Hematopoietic multipotent progenitor cell treated with erythropoietin and hydrocortisone succinate and interleukin-3 and kit ligand, for 15 days (in vitro differentiated cells): ENCODE measurements at regions not wholly inside any gene's neighbourhood (a gene's known extent, or its start where the extent isn't known, plus 50 kb on each side); places are given as distances from the start of the nearest gene placed in this dataset.

ENCODE experiments used
- DNase-seq: peaks from one replicate; pipeline ENCODE4 v3.0.0-alpha.2; 2015; ENCODE audit warnings: low spot score

- no peak for DNase-seq
Measured at GRCh38 chr9:126017758-126018157, 270.6 kb downstream of the PBX3 start.

GRCh38 chr9:126020836-126021235, 273.7 kb downstream of the PBX3 start:
- DNase-seq, result no peak

GRCh38 chr9:126023962-126024361, 276.8 kb downstream of the PBX3 start:
- DNase-seq, result no peak

- DNase-seq, result no peak
Measured at GRCh38 chr9:126024581-126025230, 277.5 kb downstream of the PBX3 start.

GRCh38 chr9:126025991-126026390, 278.8 kb downstream of the PBX3 start:
- DNase-seq, result no peak

GRCh38 chr9:126027566-126027965, 280.4 kb downstream of the PBX3 start:
- no peak for DNase-seq

- no peak for DNase-seq
Measured at GRCh38 chr9:126028746-126029145, 281.6 kb downstream of the PBX3 start.

- DNase-seq, result no peak
Measured at GRCh38 chr9:126030716-126031115, 283.5 kb downstream of the PBX3 start.

GRCh38 chr9:126031116-126031515, 283.9 kb downstream of the PBX3 start:
- no peak for DNase-seq

GRCh38 chr9:126032135-126032534, 285.0 kb downstream of the PBX3 start:
- DNase-seq, result no peak

- DNase-seq, result no peak
Measured at GRCh38 chr9:126033318-126033717, 286.1 kb downstream of the PBX3 start.

GRCh38 chr9:126033956-126034355, 286.8 kb downstream of the PBX3 start:
- no peak for DNase-seq

GRCh38 chr9:126036881-126037291, 289.7 kb downstream of the PBX3 start:
- no peak for DNase-seq

GRCh38 chr9:126038790-126039189, 287.8 kb upstream of the MVB12B start:
- no peak for DNase-seq

GRCh38 chr9:126043681-126044080, 282.9 kb upstream of the MVB12B start:
- DNase-seq, result no peak

- DNase-seq, result no peak
Measured at GRCh38 chr9:126049088-126049487, 277.5 kb upstream of the MVB12B start.

- DNase-seq, result no peak
Measured at GRCh38 chr9:126049896-126050604, 276.6 kb upstream of the MVB12B start.

- DNase-seq, result no peak
Measured at GRCh38 chr9:126050605-126050990, 276.0 kb upstream of the MVB12B start.

- no peak for DNase-seq
Measured at GRCh38 chr9:126051446-126052130, 275.0 kb upstream of the MVB12B start.

GRCh38 chr9:126052791-126053190, 273.8 kb upstream of the MVB12B start:
- DNase-seq, result no peak

GRCh38 chr9:126053913-126054312, 272.7 kb upstream of the MVB12B start:
- no peak for DNase-seq

GRCh38 chr9:126055381-126055985, 271.1 kb upstream of the MVB12B start:
- DNase-seq, result no peak
